ENCODE measurements at regions not wholly inside any gene's neighbourhood (a gene's known extent, or its start where the extent isn't known, plus 50 kb on each side); places are given as distances from the start of the nearest gene placed in this dataset.

GRCh38 chr1:98330224-98330623 is 331.3 kb upstream of the SNX7 start:
- DNase-seq (ENCODE audit: low read depth in 2 of 2), result no peak

GRCh38 chr1:98328855-98329254 is 332.7 kb upstream of the SNX7 start:
- no peak for DNase-seq (ENCODE audit: low read depth in 2 of 2)

- no peak for DNase-seq (ENCODE audit: low read depth in 2 of 2)
These were observed 334.2 kb upstream of the SNX7 start for GRCh38 chr1:98327220-98327861.

GRCh38 chr1:98325646-98326440 is 335.7 kb upstream of the SNX7 start:
- DNase-seq (ENCODE audit: low read depth in 2 of 2), result no peak

GRCh38 chr1:98323906-98324358 is 337.6 kb upstream of the SNX7 start:
- DNase-seq (ENCODE audit: low read depth in 2 of 2), result peak; percentile 15 to 21

- no peak for DNase-seq (ENCODE audit: low read depth in 2 of 2)
These were observed 338.1 kb upstream of the SNX7 start for GRCh38 chr1:98323388-98323787.

- DNase-seq (ENCODE audit: low read depth in 2 of 2), result no peak
These were observed 338.6 kb upstream of the SNX7 start for GRCh38 chr1:98322966-98323365.

- no peak for DNase-seq (ENCODE audit: low read depth in 2 of 2)
These were observed 339.4 kb upstream of the SNX7 start for GRCh38 chr1:98322086-98322485.

GRCh38 chr1:98321191-98321590 is 340.3 kb upstream of the SNX7 start:
- no peak for DNase-seq (ENCODE audit: low read depth in 2 of 2)

GRCh38 chr1:98316286-98316905 is 345.1 kb upstream of the SNX7 start:
- no peak for DNase-seq (ENCODE audit: low read depth in 2 of 2)

- no peak for DNase-seq (ENCODE audit: low read depth in 2 of 2)
These were observed 346.2 kb upstream of the SNX7 start for GRCh38 chr1:98315309-98315708.

- DNase-seq (ENCODE audit: low read depth in 2 of 2), result no peak
These were observed 346.9 kb upstream of the SNX7 start for GRCh38 chr1:98314601-98315000.

- DNase-seq (ENCODE audit: low read depth in 2 of 2), result no peak
These were observed 354.9 kb upstream of the SNX7 start for GRCh38 chr1:98306517-98307089.

GRCh38 chr1:98305362-98305761 is 356.2 kb upstream of the SNX7 start:
- DNase-seq (ENCODE audit: low read depth in 2 of 2), result no peak

GRCh38 chr1:98304888-98305287 is 356.6 kb upstream of the SNX7 start:
- no peak for DNase-seq (ENCODE audit: low read depth in 2 of 2)

- DNase-seq (ENCODE audit: low read depth in 2 of 2), result no peak
These were observed 361.7 kb upstream of the SNX7 start for GRCh38 chr1:98299861-98300260.

- DNase-seq (ENCODE audit: low read depth in 2 of 2), result no peak
These were observed 362.2 kb upstream of the SNX7 start for GRCh38 chr1:98299313-98299712.

GRCh38 chr1:98298319-98298718 is 363.2 kb upstream of the SNX7 start:
- no peak for DNase-seq (ENCODE audit: low read depth in 2 of 2)

- no peak for DNase-seq (ENCODE audit: low read depth in 2 of 2)
These were observed 364.8 kb upstream of the SNX7 start for GRCh38 chr1:98296681-98297080.

GRCh38 chr1:98294127-98294526 is 367.4 kb upstream of the SNX7 start:
- no peak for DNase-seq (ENCODE audit: low read depth in 2 of 2)

- DNase-seq (ENCODE audit: low read depth in 2 of 2), result no peak
These were observed 368.5 kb upstream of the SNX7 start for GRCh38 chr1:98292994-98293393.

- DNase-seq (ENCODE audit: low read depth in 2 of 2), result no peak
These were observed 368.5 kb upstream of the DPYD start for GRCh38 chr1:98289311-98289710.

- DNase-seq (ENCODE audit: low read depth in 2 of 2), result no peak
These were observed 367.7 kb upstream of the DPYD start for GRCh38 chr1:98288494-98288893.
